H1 (cell line): ENCODE measurements at regions not wholly inside any gene's neighbourhood (a gene's known extent, or its start where the extent isn't known, plus 50 kb on each side); places are given as distances from the start of the nearest gene placed in this dataset.

Experiments
- ASH2L ChIP-seq: fragments of 200-600, 300-600 bp; sonication (generic); IDR thresholded peaks from one replicate; pipeline ENCODE4 v1.7.1; 2017; ENCODE audit warnings: low read length
- CBX8 ChIP-seq: fragments of 300-800, 300-1000 bp; sonication (generic); IDR thresholded peaks from 2 replicates; pipeline ENCODE4 v1.7.1; 2016; ENCODE audit warnings: low read depth, low read length, borderline replicate concordance
- GTF2F1 ChIP-seq: IDR thresholded peaks from 2 replicates; pipeline ENCODE4 v1.6.1; 2012; ENCODE audit warnings: low read depth, low read length, improper control_type of control experiment, borderline replicate concordance
- RAD21 ChIP-seq, 2 experiments: IDR thresholded peaks in 1 of 2; conservative IDR thresholded peaks in 1 of 2; 2 replicates each; pipeline ENCODE4 v1.6.1; 2011; ENCODE audit warnings: low read depth in 2 of 2, low read length in 2 of 2, improper control_type of control experiment in 1 of 2, inconsistent platforms in 1 of 2, mild to moderate bottlenecking in 1 of 2, moderate library complexity in 1 of 2
- SIN3A ChIP-seq, 2 experiments: IDR thresholded peaks in 1 of 2; conservative IDR thresholded peaks in 1 of 2; 2 replicates each; pipeline ENCODE4 v1.6.1; 2011 to 2012; ENCODE audit warnings: low read length in 2 of 2, improper control_type of control experiment in 1 of 2, low read depth in 1 of 2, mild to moderate bottlenecking in 1 of 2

DNA sequence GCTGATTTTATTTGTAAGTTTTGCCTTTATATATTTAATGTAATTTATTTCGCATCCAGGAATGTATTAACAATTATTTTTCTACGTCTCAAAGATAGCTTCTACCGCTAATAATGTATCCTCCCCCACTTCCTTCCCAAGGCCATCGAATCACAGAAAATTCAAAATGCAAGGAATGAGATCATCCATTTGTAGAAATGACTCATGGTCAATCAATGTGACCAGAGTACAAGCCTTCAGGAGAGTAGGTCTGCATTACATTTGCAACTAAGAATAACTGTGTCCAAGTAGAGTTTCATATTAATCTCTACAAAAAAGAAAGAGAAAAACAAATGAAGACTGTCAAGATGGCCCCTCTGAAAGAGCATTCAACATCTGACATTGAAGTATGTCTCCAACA lies 205.9 kb upstream of the PHF14 start (continued):
- TF ChIP-seq CBX8 = no peak
- no peak for TF ChIP-seq GTF2F1
- no peak for TF ChIP-seq RAD21 (IDR thresholded peaks at IDR 0.05 in 1 of 2, conservative IDR thresholded peaks at IDR 0.05 in 1 of 2; ENCODE audit: low read depth in 2 of 2, low read length in 2 of 2)
- TF ChIP-seq SIN3A (conservative IDR thresholded peaks at IDR 0.05 in 1 of 2, IDR thresholded peaks at IDR 0.05 in 1 of 2; ENCODE audit: low read depth in 1 of 2, low read length in 2 of 2) = no peak
- TF ChIP-seq ASH2L = no peak
- TF ChIP-seq, all 59 proteins: peak for 0
